ENCODE measurements at regions not wholly inside any gene's neighbourhood (a gene's known extent, or its start where the extent isn't known, plus 50 kb on each side); places are given as distances from the start of the nearest gene placed in this dataset.
A peak's percentile ranks its signal among the peaks of the same experiment; 100 is the strongest.

- ATAC-seq (ENCODE audit: low read depth) = no peak
- no peak overlapping the region for H3K4me3 ChIP-seq (ENCODE audit: severe bottlenecking)
- peaks cover 3% of the 10 kb centered on the region for H3K4me1 ChIP-seq (ENCODE audit: insufficient read depth, poor library complexity, severe bottlenecking)
- no peak overlapping the region for H3K27ac ChIP-seq (ENCODE audit: poor library complexity, severe bottlenecking)
- no peaks in the 10 kb centered on the region for H3K27me3 ChIP-seq (ENCODE audit: insufficient read depth, poor library complexity, severe bottlenecking)
- TF ChIP-seq, protein P1, sequence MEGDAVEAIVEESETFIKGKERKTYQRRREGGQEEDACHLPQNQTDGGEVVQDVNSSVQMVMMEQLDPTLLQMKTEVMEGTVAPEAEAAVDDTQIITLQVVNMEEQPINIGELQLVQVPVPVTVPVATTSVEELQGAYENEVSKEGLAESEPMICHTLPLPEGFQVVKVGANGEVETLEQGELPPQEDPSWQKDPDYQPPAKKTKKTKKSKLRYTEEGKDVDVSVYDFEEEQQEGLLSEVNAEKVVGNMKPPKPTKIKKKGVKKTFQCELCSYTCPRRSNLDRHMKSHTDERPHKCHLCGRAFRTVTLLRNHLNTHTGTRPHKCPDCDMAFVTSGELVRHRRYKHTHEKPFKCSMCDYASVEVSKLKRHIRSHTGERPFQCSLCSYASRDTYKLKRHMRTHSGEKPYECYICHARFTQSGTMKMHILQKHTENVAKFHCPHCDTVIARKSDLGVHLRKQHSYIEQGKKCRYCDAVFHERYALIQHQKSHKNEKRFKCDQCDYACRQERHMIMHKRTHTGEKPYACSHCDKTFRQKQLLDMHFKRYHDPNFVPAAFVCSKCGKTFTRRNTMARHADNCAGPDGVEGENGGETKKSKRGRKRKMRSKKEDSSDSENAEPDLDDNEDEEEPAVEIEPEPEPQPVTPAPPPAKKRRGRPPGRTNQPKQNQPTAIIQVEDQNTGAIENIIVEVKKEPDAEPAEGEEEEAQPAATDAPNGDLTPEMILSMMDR (IDR thresholded peaks at IDR 0.05; ENCODE audit: poor library complexity, severe bottlenecking) = no peak
- no peaks in the 10 kb centered on the region for H3K36me3 ChIP-seq (ENCODE audit: low read depth)
- no peak for DNase-seq (ENCODE audit: low spot score)
- no peaks in the 10 kb centered on the region for H3K9me3 ChIP-seq (ENCODE audit: severe bottlenecking)
Measured at GRCh38 chr3:190224456-190224855, 97.8 kb downstream of the CLDN1 start.

GRCh38 chr3:190222916-190223315 is 99.3 kb downstream of the CLDN1 start:
- Histone ChIP-seq H3K4me3 (ENCODE audit: severe bottlenecking) (no peak overlapping the region), H3K9me3 (ENCODE audit: severe bottlenecking) (no peaks in the 10 kb centered on the region), H3K27me3 (ENCODE audit: insufficient read depth, poor library complexity, severe bottlenecking) (no peaks in the 10 kb centered on the region), H3K27ac (ENCODE audit: poor library complexity, severe bottlenecking) (no peak overlapping the region), H3K4me1 (ENCODE audit: insufficient read depth, poor library complexity, severe bottlenecking) (no peaks in the 10 kb centered on the region), H3K36me3 (ENCODE audit: low read depth) (no peaks in the 10 kb centered on the region)
- TF ChIP-seq, protein P1 (IDR thresholded peaks at IDR 0.05; ENCODE audit: poor library complexity, severe bottlenecking) = no peak
- DNase-seq (ENCODE audit: low spot score) (no peak), ATAC-seq (ENCODE audit: low read depth) (no peak)

- DNase-seq (ENCODE audit: low spot score) (no peak), ATAC-seq (ENCODE audit: low read depth) (no peak)
- H3K9me3 ChIP-seq (ENCODE audit: severe bottlenecking) = no peaks in the 10 kb centered on the region
- TF ChIP-seq, protein P1 (IDR thresholded peaks at IDR 0.05; ENCODE audit: poor library complexity, severe bottlenecking) = no peak
- H3K27ac ChIP-seq (ENCODE audit: poor library complexity, severe bottlenecking) = no peak overlapping the region
- no peaks in the 10 kb centered on the region for H3K36me3 ChIP-seq (ENCODE audit: low read depth)
- H3K4me3 ChIP-seq (ENCODE audit: severe bottlenecking) = no peak overlapping the region
- peaks cover 2% of the 10 kb centered on the region for H3K4me1 ChIP-seq (ENCODE audit: insufficient read depth, poor library complexity, severe bottlenecking)
- no peaks in the 10 kb centered on the region for H3K27me3 ChIP-seq (ENCODE audit: insufficient read depth, poor library complexity, severe bottlenecking)
Measured at GRCh38 chr3:190222360-190222759, 99.9 kb downstream of the CLDN1 start.

DNA sequence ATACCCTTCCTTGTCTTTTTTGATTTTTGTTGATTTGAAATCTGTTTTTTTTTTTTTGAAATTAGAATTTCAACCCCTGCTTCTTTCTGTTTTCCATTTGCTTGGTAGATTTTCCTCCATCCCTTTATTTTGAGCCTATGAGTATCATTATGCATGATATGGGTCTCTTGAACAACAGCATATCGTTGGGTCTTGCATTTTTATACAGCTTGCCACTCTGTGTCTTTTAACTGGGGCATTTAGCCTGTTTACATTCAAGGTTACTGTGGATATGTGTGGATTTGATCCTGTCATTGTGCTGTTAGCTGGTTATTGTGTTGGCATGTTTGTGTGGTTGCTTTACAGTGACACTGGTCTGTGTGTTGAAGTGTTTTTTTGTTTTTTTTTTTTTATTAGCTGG is 99.7 kb upstream of the P3H2 start:
- ATAC-seq (ENCODE audit: low read depth) (no peak), DNase-seq (ENCODE audit: low spot score) (no peak)
- Histone ChIP-seq H3K27ac (ENCODE audit: poor library complexity, severe bottlenecking) (no peak overlapping the region), H3K9me3 (ENCODE audit: severe bottlenecking) (no peaks in the 10 kb centered on the region), H3K4me1 (ENCODE audit: insufficient read depth, poor library complexity, severe bottlenecking) (peaks cover 12% of the 10 kb centered on the region), H3K36me3 (ENCODE audit: low read depth) (no peaks in the 10 kb centered on the region), H3K4me3 (ENCODE audit: severe bottlenecking) (no peak overlapping the region), H3K27me3 (ENCODE audit: insufficient read depth, poor library complexity, severe bottlenecking) (no peaks in the 10 kb centered on the region)
- TF ChIP-seq, protein P1 (IDR thresholded peaks at IDR 0.05; ENCODE audit: poor library complexity, severe bottlenecking) = no peak

DNA sequence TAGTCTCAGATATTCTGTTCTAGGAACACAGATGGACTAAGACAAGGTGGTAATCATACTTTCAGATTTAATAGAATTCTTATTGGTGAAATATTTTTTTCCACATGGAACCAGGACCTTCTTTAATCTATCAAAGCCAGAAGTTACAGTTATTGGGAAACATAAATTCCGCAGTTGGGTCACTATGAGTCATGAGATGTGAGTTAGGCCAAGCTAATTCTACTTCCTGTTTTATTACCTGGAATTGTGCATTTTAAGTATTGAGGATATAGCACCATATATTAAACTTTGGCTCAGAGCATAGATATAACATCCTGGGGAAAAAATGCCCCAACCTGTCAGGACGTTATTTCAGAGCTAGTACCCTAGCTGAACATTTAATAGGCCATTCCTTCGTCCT is 96.4 kb upstream of the P3H2 start:
- no peak for DNase-seq (ENCODE audit: low spot score)
- peak; percentile 84 for ATAC-seq (ENCODE audit: low read depth)
- Histone ChIP-seq H3K27me3 (ENCODE audit: insufficient read depth, poor library complexity, severe bottlenecking) (no peaks in the 10 kb centered on the region), H3K4me3 (ENCODE audit: severe bottlenecking) (no peak overlapping the region), H3K4me1 (ENCODE audit: insufficient read depth, poor library complexity, severe bottlenecking) (peaks cover 12% of the 10 kb centered on the region), H3K9me3 (ENCODE audit: severe bottlenecking) (peaks cover 3% of the 10 kb centered on the region), H3K36me3 (ENCODE audit: low read depth) (no peaks in the 10 kb centered on the region), H3K27ac (ENCODE audit: poor library complexity, severe bottlenecking) (peak overlapping the region; percentile 81)
- TF ChIP-seq, protein P1 (IDR thresholded peaks at IDR 0.05; ENCODE audit: poor library complexity, severe bottlenecking) = no peak
